HepG2 (cell line): ENCODE measurements at regions not wholly inside any gene's neighbourhood (a gene's known extent, or its start where the extent isn't known, plus 50 kb on each side); places are given as distances from the start of the nearest gene placed in this dataset.

ENCODE experiments used
- ATAC-seq: fragments of 200-7000 bp; cut with Tn5 transposase; 3 replicates; pipeline ENCODE4 v1.9.1; 2020; ENCODE audit warnings: mild to moderate bottlenecking, moderate library complexity
- BruUV-seq: library from RNA; stranded (reverse); fragments of 400-500 nt; replicated peaks from 2 replicates; lab custom pipeline; 2021; lab: Mats Ljungman, UMichigan
- CTCF ChIA-PET: fragments of 300-600 bp; formaldehyde crosslinking; extraction: SDS; loops from one replicate; lab custom pipeline; 2021; ENCODE audit warnings: low total read pairs, inconsistent platforms, low intra/inter-chr PET ratio; lab: Yijun Ruan, JAX
- POLR2A ChIA-PET: fragments of 350-600 bp; sonication (Branson Sonifier 250); formaldehyde crosslinking; loops from one replicate; lab custom pipeline; 2020; ENCODE audit warnings: antibody characterized with exemption, inconsistent platforms; lab: Yijun Ruan, JAX
- DNase-seq: peaks from one replicate; pipeline ENCODE4 v3.0.0-alpha.2; 2015; ENCODE audit warnings: low spot score
- FAIRE-seq: peaks from 3 replicates; lab custom pipeline; 2011; peaks lifted over from hg19 to GRCh38; lab: Jason Lieb, UNC
- H2AFZ ChIP-seq: one replicate; pipeline ENCODE4 v1.6.1; 2011; ENCODE audit warnings: low read length, inconsistent platforms
- H3K27ac ChIP-seq: fragments of 300-600 bp; 3 replicates; pipeline ENCODE4 v1.8.0; 2011; ENCODE audit warnings: mixed run types, mild to moderate bottlenecking, mixed read lengths, low read length, inconsistent platforms; ENCODE audit not compliant: insufficient read depth; ENCODE audit errors: extremely low read length
- H3K27me3 ChIP-seq, 2 experiments: fragments of 200-600 bp in 1 of 2; 2 replicates in 1 of 2; 3 replicates in 1 of 2; pipeline versions ENCODE4 v1.6.0 to v1.8.0; 2011; ENCODE audit warnings: low read length in 2 of 2, mild to moderate bottlenecking in 2 of 2, moderate library complexity in 2 of 2, inconsistent platforms in 1 of 2; ENCODE audit not compliant: insufficient read depth in 2 of 2, control insufficient read depth in 1 of 2
- H3K36me3 ChIP-seq, 2 experiments: fragments of 200-600 bp in 1 of 2; replicated peaks in 1 of 2; 2 replicates in 1 of 2; 3 replicates in 1 of 2; pipeline versions ENCODE4 v1.5.1 to v1.8.0; 2011; ENCODE audit warnings: low read length in 2 of 2, inconsistent platforms in 1 of 2; ENCODE audit not compliant: insufficient read depth in 2 of 2, control insufficient read depth in 1 of 2
- H3K4me1 ChIP-seq: 2 replicates; pipeline ENCODE4 v1.5.1; 2012; ENCODE audit warnings: low read length, inconsistent platforms; ENCODE audit not compliant: insufficient read depth
- H3K4me2 ChIP-seq: 2 replicates; pipeline ENCODE4 v1.6.0; 2011; ENCODE audit warnings: low read depth, low read length, inconsistent platforms
- H3K4me3 ChIP-seq, 3 experiments: fragments of 200-600 bp in 1 of 3; sonication (generic), shearing (Covaris generic) in 1 of 3; replicated peaks in 1 of 3; 2 replicates each; pipeline ENCODE4 v1.5.1; 2011 to 2016; ENCODE audit warnings: low read length in 3 of 3, inconsistent platforms in 2 of 3, low read depth in 2 of 3, mild to moderate bottlenecking in 2 of 3, control low read depth in 1 of 3, mixed read lengths in 1 of 3; ENCODE audit not compliant: insufficient read depth in 1 of 3
- H3K79me2 ChIP-seq: one replicate; pipeline ENCODE4 v1.6.1; 2011; ENCODE audit warnings: low read length, inconsistent platforms; ENCODE audit not compliant: insufficient read depth
- H3K9ac ChIP-seq: 2 replicates; pipeline ENCODE4 v1.6.0; 2011; ENCODE audit warnings: mild to moderate bottlenecking, low read depth, low read length, inconsistent platforms; ENCODE audit not compliant: insufficient read depth
- H3K9me3 ChIP-seq: 2 replicates; pipeline ENCODE4 v1.5.1; 2012; ENCODE audit warnings: mild to moderate bottlenecking, low read length
- H4K20me1 ChIP-seq: 2 replicates; pipeline ENCODE4 v1.6.0; 2011; ENCODE audit warnings: inconsistent platforms, mild to moderate bottlenecking, low read length, moderate library complexity; ENCODE audit not compliant: insufficient read depth
- ATAD3A ChIP-seq: sonication (generic); formaldehyde crosslinking; IDR thresholded peaks from 2 replicates; pipeline ENCODE4 v1.4.0; 2020; ENCODE audit warnings: missing genetic modification reagents
- EED ChIP-seq: sonication (generic); formaldehyde crosslinking; IDR thresholded peaks from 2 replicates; pipeline ENCODE4 v1.5.0; 2020; ENCODE audit warnings: mild to moderate bottlenecking, missing genetic modification reagents
- EP300 ChIP-seq, 3 experiments: sonication (generic) in 1 of 3; formaldehyde crosslinking in 1 of 3; IDR thresholded peaks; 2 replicates each; pipeline versions ENCODE4 v1.5.1 to v1.6.1; 2011 to 2020; ENCODE audit warnings: low read depth in 2 of 3, low read length in 2 of 3, borderline replicate concordance in 1 of 3, improper control_type of control experiment in 1 of 3, mild to moderate bottlenecking in 1 of 3, missing genetic modification reagents in 1 of 3, moderate library complexity in 1 of 3
- ERF ChIP-seq: IDR thresholded peaks from 2 replicates; pipeline ENCODE4 v1.6.1; 2018; ENCODE audit warnings: missing biosample characterization, missing genetic modification reagents
- ETV5 ChIP-seq: IDR thresholded peaks from 2 replicates; pipeline ENCODE4 v1.6.1; 2018; ENCODE audit warnings: missing biosample characterization, missing genetic modification reagents, inconsistent platforms, borderline replicate concordance
- FOXK1 ChIP-seq: sonication (generic); formaldehyde crosslinking; IDR thresholded peaks from 2 replicates; pipeline ENCODE4 v1.4.0; 2020; ENCODE audit warnings: low read depth, missing genetic modification reagents, borderline replicate concordance
- GATAD1 ChIP-seq: IDR thresholded peaks from 2 replicates; pipeline ENCODE4 v1.6.1; 2016; ENCODE audit warnings: missing genetic modification reagents, missing compliant biosample characterization
- GTF3A ChIP-seq: sonication (generic); formaldehyde crosslinking; conservative IDR thresholded peaks from 2 replicates; pipeline ENCODE4 v1.4.0; 2020; ENCODE audit warnings: mild to moderate bottlenecking, missing genetic modification reagents
- ISL2 ChIP-seq: sonication (generic); formaldehyde crosslinking; IDR thresholded peaks from 2 replicates; pipeline ENCODE4 v1.5.0; 2020; ENCODE audit warnings: missing genetic modification reagents
- MIER3 ChIP-seq: IDR thresholded peaks from 2 replicates; pipeline ENCODE4 v1.6.1; 2016; ENCODE audit warnings: missing compliant biosample characterization, borderline replicate concordance
- SETDB1 ChIP-seq: sonication (generic); formaldehyde crosslinking; IDR thresholded peaks from 2 replicates; pipeline ENCODE4 v1.5.1; 2020; ENCODE audit warnings: missing genetic modification reagents, mild to moderate bottlenecking, borderline replicate concordance
- SPEN ChIP-seq: sonication (generic); formaldehyde crosslinking; IDR thresholded peaks from 2 replicates; pipeline ENCODE4 v1.5.1; 2020; ENCODE audit warnings: low read depth, mild to moderate bottlenecking, missing genetic modification reagents
- ZNF12 ChIP-seq: sonication (generic); formaldehyde crosslinking; IDR thresholded peaks from 2 replicates; pipeline ENCODE4 v1.5.0; 2020; ENCODE audit warnings: missing genetic modification reagents
- ZNF503 ChIP-seq: sonication (generic); formaldehyde crosslinking; IDR thresholded peaks from 2 replicates; pipeline ENCODE4 v1.4.0; 2020; ENCODE audit warnings: missing genetic modification reagents
- WGBS: methylation state at CpG from one replicate; pipeline ENCODE4 v1.1.6; 2017; ENCODE audit warnings: low lambda C conversion rate; 5-methylcytosine and 5-hydroxymethylcytosine counted together
- in situ Hi-C: cut with HindIII; loops from 2 replicates; pipeline ENCODE4 v1.10.0; 2017; ENCODE audit warnings: low pct_unique_long_range_greater_than_20kb; ENCODE audit not compliant: extremely low pct_ligation_motif_present
- intact Hi-C: fragments of 100-400 bp; cut with micrococcal nuclease; formaldehyde crosslinking; loops from one replicate; pipeline ENCODE4 v1.10.0; 2022; ENCODE audit not compliant: unreplicated experiment
- TF ChIP-seq, protein P1 (sequence below): sonication (generic); formaldehyde crosslinking; IDR thresholded peaks from 2 replicates; pipeline ENCODE4 v1.5.0; 2020; ENCODE audit warnings: mild to moderate bottlenecking, missing genetic modification reagents, borderline replicate concordance
- TF ChIP-seq, protein P2 (sequence below): sonication (generic); formaldehyde crosslinking; IDR thresholded peaks from 2 replicates; pipeline ENCODE4 v1.8.0; 2022; ENCODE audit warnings: mild to moderate bottlenecking, missing genetic modification reagents

- Histone ChIP-seq H3K4me2 (no peak overlapping the region), H4K20me1 (no peaks in the 10 kb centered on the region), H3K36me3 (no peaks in the 10 kb centered on the region), H3K27ac (no peak overlapping the region), H3K4me3 (no peak overlapping the region), H3K9ac (no peak overlapping the region), H2AFZ (no peak overlapping the region), H3K9me3 (no peaks in the 10 kb centered on the region), H3K79me2 (no peaks in the 10 kb centered on the region), H3K27me3 (no peaks in the 10 kb centered on the region), H3K4me1 (no peaks in the 10 kb centered on the region)
- TF ChIP-seq, protein P1, sequence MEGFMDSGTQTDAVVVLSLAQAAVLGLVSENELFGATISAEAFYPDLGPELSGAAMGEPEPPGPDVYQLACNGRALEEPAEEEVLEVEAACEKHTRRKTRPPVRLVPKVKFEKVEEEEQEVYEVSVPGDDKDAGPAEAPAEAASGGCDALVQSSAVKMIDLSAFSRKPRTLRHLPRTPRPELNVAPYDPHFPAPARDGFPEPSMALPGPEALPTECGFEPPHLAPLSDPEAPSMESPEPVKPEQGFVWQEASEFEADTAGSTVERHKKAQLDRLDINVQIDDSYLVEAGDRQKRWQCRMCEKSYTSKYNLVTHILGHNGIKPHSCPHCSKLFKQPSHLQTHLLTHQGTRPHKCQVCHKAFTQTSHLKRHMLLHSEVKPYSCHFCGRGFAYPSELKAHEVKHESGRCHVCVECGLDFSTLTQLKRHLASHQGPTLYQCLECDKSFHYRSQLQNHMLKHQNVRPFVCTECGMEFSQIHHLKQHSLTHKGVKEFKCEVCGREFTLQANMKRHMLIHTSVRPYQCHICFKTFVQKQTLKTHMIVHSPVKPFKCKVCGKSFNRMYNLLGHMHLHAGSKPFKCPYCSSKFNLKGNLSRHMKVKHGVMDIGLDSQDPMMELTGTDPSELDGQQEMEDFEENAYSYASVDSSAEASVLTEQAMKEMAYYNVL (CRISPR knock-in tag): no peak
- TF ChIP-seq ZNF12 (CRISPR knock-in tag) (no peak), ZNF503 (no peak), ISL2 (CRISPR knock-in tag) (no peak), ETV5 (CRISPR knock-in tag) (no peak), ERF (CRISPR knock-in tag) (no peak), ATAD3A (CRISPR knock-in tag) (no peak), EED (no peak), SETDB1 (CRISPR knock-in tag) (no peak), FOXK1 (CRISPR knock-in tag) (no peak), GATAD1 (no peak), GTF3A (CRISPR knock-in tag) (no peak), EP300 (IDR thresholded peaks at IDR 0.05; ENCODE audit: low read depth in 2 of 2, low read length in 2 of 2) (no peak), EP300 (CRISPR knock-in tag; IDR thresholded peaks at IDR 0.05; ENCODE audit: borderline replicate concordance) (no peak), MIER3 (CRISPR knock-in tag) (no peak), SPEN (CRISPR knock-in tag) (no peak)
- TF ChIP-seq, protein P2, sequence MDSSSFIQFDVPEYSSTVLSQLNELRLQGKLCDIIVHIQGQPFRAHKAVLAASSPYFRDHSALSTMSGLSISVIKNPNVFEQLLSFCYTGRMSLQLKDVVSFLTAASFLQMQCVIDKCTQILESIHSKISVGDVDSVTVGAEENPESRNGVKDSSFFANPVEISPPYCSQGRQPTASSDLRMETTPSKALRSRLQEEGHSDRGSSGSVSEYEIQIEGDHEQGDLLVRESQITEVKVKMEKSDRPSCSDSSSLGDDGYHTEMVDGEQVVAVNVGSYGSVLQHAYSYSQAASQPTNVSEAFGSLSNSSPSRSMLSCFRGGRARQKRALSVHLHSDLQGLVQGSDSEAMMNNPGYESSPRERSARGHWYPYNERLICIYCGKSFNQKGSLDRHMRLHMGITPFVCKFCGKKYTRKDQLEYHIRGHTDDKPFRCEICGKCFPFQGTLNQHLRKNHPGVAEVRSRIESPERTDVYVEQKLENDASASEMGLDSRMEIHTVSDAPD: no peak
- POLR2A ChIA-PET: no interaction called here
- no peak for DNase-seq
- CTCF ChIA-PET: no interaction called here
- intact Hi-C loops (no loop called here), in situ Hi-C loops (no loop called here)
- BruUV-seq: no TSS peak
- no peak for ATAC-seq
- no peak for FAIRE-seq
- WGBS: 5% methylated on average over 1 of the region's 1 CpG
These were observed 760.8 kb upstream of the ARPP21 start for GRCh38 chr3:34878488-34878887.
